Activated CD4-positive, alpha-beta T cell treated with anti-CD3 and anti-CD28 coated beads for 36 hours (primary cell): ENCODE measurements at regions not wholly inside any gene's neighbourhood (a gene's known extent, or its start where the extent isn't known, plus 50 kb on each side); places are given as distances from the start of the nearest gene placed in this dataset.

Source experiments
- ATAC-seq: fragments of 200-7000 bp; cut with Tn5 transposase; one replicate; pipeline ENCODE4 v1.10.0; 2021; ENCODE audit warnings: mild to moderate bottlenecking, moderate library complexity
- CTCF ChIA-PET: fragments of 350-600 bp; sonication (Branson Sonifier 250); formaldehyde crosslinking; loops from one replicate; lab custom pipeline; 2021; ENCODE audit warnings: antibody characterized with exemption; lab: Charles Lee
- POLR2A ChIA-PET: fragments of 350-600 bp; sonication (Branson Sonifier 250); formaldehyde crosslinking; loops from one replicate; lab custom pipeline; 2021; ENCODE audit warnings: antibody characterized with exemption, inconsistent platforms; lab: Charles Lee
- DNase-seq: peaks from one replicate; pipeline ENCODE4 v3.0.0-alpha.2; 2020
- H3K27ac Mint-ChIP-seq: one replicate; pipeline ENCODE4 v1.8.0; 2021; ENCODE audit warnings: mixed read lengths
- H3K27me3 Mint-ChIP-seq: one replicate; pipeline ENCODE4 v1.8.0; 2021; ENCODE audit warnings: mixed read lengths
- H3K36me3 Mint-ChIP-seq: one replicate; pipeline ENCODE4 v1.8.0; 2021; ENCODE audit warnings: low read depth, mixed read lengths
- H3K4me1 Mint-ChIP-seq: one replicate; pipeline ENCODE4 v1.8.0; 2021; ENCODE audit warnings: mixed read lengths
- H3K4me3 Mint-ChIP-seq: one replicate; pipeline ENCODE4 v1.8.0; 2021; ENCODE audit warnings: mild to moderate bottlenecking, moderate library complexity, mixed read lengths
- H3K9me3 Mint-ChIP-seq: one replicate; pipeline ENCODE4 v1.8.0; 2021; ENCODE audit warnings: low read depth, mixed read lengths
- intact Hi-C, 2 experiments: fragments of 100-400 bp; cut with DNase I in 1 of 2; cut with micrococcal nuclease in 1 of 2; formaldehyde crosslinking; loops; one replicate each; pipeline versions ENCODE4 v1.14.2 to v1.15.1; 2022 to 2024; cut with DNase I, micrococcal nuclease

DNA sequence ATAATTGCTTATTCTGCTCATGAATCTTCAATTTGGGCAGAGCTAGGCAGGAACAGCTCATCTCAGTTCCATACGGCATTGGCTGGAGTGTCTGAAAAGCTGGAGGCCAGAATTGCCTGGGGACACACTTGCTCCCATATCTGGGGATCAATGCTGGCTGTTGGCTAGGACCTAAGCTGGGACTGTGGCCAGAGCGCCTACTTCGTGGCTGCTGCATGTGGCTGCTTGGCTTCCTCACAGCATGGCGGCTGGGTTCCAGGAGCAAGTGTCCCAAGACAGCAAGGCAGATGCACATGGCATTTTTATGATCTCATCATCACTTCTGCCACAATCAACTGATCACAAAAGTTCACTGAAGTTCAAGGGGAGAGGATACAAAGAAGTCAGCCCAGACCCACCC, 200.2 kb downstream of the TTC8 start:
- no peak for DNase-seq
- H3K27me3 Mint-ChIP-seq: peaks cover 57% of the 10 kb centered on the region
- intact Hi-C loops: loop anchor here (5.0 kb wide), 3 partner anchors 743 to 1213 kb away; no protein-coding TSS in a partner anchor
- H3K27ac Mint-ChIP-seq: no peak overlapping the region
- no peaks in the 10 kb centered on the region for H3K9me3 Mint-ChIP-seq
- H3K4me3 Mint-ChIP-seq: no peak overlapping the region
- POLR2A ChIA-PET: no interaction called here
- H3K36me3 Mint-ChIP-seq: no peaks in the 10 kb centered on the region
- peaks cover 2% of the 10 kb centered on the region for H3K4me1 Mint-ChIP-seq
- CTCF ChIA-PET: interaction anchor here (0.7 to 1.7 kb wide), 2 partner anchors 10 kb away, joined by 3 to 8 read pairs; no protein-coding TSS in a partner anchor
- ATAC-seq: no peak

DNA sequence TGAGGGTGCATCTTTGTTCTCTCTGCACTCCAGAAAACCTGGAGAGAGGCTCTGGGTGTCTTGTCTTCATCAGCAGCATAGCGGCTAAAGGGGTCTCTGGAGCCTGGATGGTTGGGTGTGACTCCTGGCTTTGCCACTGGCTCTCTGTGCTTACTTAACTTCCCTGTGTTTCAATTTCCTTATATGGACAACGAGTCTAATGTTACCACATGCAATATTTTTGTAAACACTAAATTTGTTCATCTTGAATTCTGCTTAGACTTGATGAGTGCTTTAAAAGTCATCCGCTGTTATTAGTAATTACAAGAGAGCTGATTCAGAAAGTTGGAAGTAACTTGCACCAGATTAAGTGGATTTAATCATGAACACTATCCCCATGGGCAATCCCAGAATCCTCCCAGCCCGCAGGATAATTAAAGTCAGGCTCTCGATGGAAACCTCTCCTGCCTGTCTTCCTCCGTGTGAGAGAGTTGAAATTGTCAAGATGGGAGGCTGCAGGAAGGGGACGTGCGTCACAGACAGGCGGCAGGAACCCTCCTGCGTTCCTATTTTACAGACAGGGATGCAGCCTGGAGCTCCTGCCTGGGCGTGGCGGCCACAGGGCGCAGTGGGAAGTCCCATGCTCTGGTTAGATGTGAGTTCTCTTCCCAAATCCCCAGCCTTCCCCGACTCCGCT, 201.2 kb downstream of the TTC8 start:
- Mint-ChIP-seq H3K36me3 (no peaks in the 10 kb centered on the region), H3K27ac (no peak overlapping the region), H3K9me3 (no peaks in the 10 kb centered on the region), H3K4me3 (no peak overlapping the region), H3K27me3 (peaks cover 67% of the 10 kb centered on the region), H3K4me1 (peaks cover 2% of the 10 kb centered on the region)
- ChIA-PET CTCF (interaction anchor here (0.7 to 3.6 kb wide), 3 partner anchors 16 to 1033 kb away, joined by 3 to 12 read pairs (median 4); no protein-coding TSS in a partner anchor), POLR2A (no interaction called here)
- DNase-seq (no peak), ATAC-seq (no peak)
- intact Hi-C loops: loop anchor here (5.0 kb wide), 3 partner anchors 742 to 1212 kb away; no protein-coding TSS in a partner anchor

- ChIA-PET POLR2A (no interaction called here), CTCF (interaction anchor here (0.6 to 3.6 kb wide), 19 partner anchors 11 to 1035 kb away, joined by 3 to 12 read pairs (median 3); no protein-coding TSS in a partner anchor)
- H3K27me3 Mint-ChIP-seq: peaks cover 59% of the 10 kb centered on the region
- H3K36me3 Mint-ChIP-seq: no peaks in the 10 kb centered on the region
- DNase-seq (peak; percentile 76), ATAC-seq (peak; percentile 96)
- H3K9me3 Mint-ChIP-seq: no peaks in the 10 kb centered on the region
- no peak overlapping the region for H3K27ac Mint-ChIP-seq
- H3K4me1 Mint-ChIP-seq: peaks cover 2% of the 10 kb centered on the region
- intact Hi-C loops: loop anchor here (1.0 to 5.0 kb wide), 6 partner anchors 40 to 1210 kb away; no protein-coding TSS in a partner anchor
- H3K4me3 Mint-ChIP-seq: peak overlapping the region; percentile 60
Observed at GRCh38 chr14:89027097-89027740, 202.8 kb downstream of the TTC8 start.

GRCh38 chr14:89028462-89029134, 204.1 kb downstream of the TTC8 start:
- ATAC-seq: no peak
- Mint-ChIP-seq H3K9me3 (no peaks in the 10 kb centered on the region), H3K4me1 (peaks cover 2% of the 10 kb centered on the region), H3K4me3 (no peak overlapping the region), H3K36me3 (no peaks in the 10 kb centered on the region), H3K27ac (no peak overlapping the region), H3K27me3 (peaks cover 53% of the 10 kb centered on the region)
- ChIA-PET POLR2A (no interaction called here), CTCF (interaction anchor here (0.7 to 3.6 kb wide), 8 partner anchors 13 to 910 kb away, joined by 3 to 12 read pairs (median 4); no protein-coding TSS in a partner anchor)
- intact Hi-C loops: loop anchor here (5.0 kb wide), 3 partner anchors 739 to 1209 kb away; no protein-coding TSS in a partner anchor
- DNase-seq: no peak

DNA sequence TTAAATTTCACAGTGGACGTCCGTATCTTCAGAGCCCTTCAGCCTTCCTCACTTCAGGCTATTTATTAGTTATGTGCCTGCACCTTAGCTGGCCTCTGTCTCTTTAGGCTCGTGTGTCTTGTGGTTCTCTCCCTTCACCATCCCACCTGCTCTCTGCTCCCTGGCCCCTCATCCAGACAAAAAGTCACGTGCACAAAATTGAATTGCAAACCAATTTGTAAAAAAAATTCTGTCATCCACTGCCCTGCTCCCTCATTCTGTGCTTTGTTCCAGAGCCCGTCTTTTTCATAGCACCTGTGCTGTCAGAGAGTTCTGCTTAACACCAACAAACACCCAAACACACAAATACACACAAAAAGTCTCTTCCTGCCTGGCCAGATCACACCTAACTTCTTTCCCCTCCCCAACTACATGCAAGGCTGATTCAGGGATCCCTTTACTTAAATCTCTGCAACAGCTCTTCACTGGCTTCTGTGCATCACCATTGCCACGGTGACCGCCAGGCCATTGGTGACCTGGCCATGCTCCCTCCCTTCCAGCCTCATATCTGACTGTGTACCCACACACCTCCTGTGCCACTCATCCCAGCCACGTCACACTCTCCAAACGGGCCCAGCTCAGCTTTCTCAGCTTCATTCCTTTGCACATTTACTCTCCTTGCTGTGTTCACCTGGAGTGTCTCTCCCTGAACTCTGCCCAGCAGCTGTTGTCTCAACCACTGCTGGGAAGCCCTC, 205.7 kb downstream of the TTC8 start:
- DNase-seq (no peak), ATAC-seq (no peak)
- Mint-ChIP-seq H3K27me3 (peaks cover 45% of the 10 kb centered on the region), H3K4me3 (no peak overlapping the region), H3K9me3 (no peaks in the 10 kb centered on the region), H3K4me1 (peaks cover 2% of the 10 kb centered on the region), H3K27ac (no peak overlapping the region), H3K36me3 (no peaks in the 10 kb centered on the region)
- ChIA-PET CTCF (no interaction called here), POLR2A (interaction anchor here (0.5 kb wide), 1 partner anchor 20 kb away, joined by 9 read pairs; no protein-coding TSS in a partner anchor)
- intact Hi-C loops: loop anchor here (5.0 kb wide), 3 partner anchors 737 to 1207 kb away; no protein-coding TSS in a partner anchor

DNA sequence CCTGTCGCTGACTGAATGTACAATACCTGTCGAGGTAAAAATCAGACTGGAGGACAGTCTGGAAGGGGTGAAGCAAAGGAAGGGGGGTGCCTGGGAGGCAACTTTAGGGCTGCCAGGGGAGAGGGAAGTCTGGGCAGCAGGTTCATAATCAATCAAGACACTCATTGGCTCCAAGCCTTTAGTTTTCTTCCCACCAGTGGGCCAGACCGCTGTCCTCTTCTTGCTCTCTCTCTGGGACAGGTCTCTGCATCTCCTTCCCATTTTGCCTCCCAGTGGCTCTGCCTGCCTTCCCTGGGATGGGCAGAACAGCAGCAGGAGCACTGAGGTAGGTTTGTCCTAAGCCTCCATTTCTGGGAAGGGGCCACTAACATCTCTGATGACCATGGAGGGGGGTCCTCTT, 206.5 kb downstream of the TTC8 start:
- Mint-ChIP-seq H3K4me3 (no peak overlapping the region), H3K27ac (no peak overlapping the region), H3K27me3 (peaks cover 41% of the 10 kb centered on the region), H3K4me1 (peaks cover 2% of the 10 kb centered on the region), H3K9me3 (no peaks in the 10 kb centered on the region), H3K36me3 (no peaks in the 10 kb centered on the region)
- no peak for ATAC-seq
- DNase-seq: no peak
- CTCF ChIA-PET: no interaction called here
- POLR2A ChIA-PET: no interaction called here
- intact Hi-C loops: no loop called here

- no peak for DNase-seq
- H3K4me3 Mint-ChIP-seq: no peak overlapping the region
- H3K4me1 Mint-ChIP-seq: peaks cover 2% of the 10 kb centered on the region
- intact Hi-C loops: no loop called here
- no peak for ATAC-seq
- ChIA-PET CTCF (no interaction called here), POLR2A (no interaction called here)
- H3K36me3 Mint-ChIP-seq: no peaks in the 10 kb centered on the region
- no peaks in the 10 kb centered on the region for H3K9me3 Mint-ChIP-seq
- H3K27ac Mint-ChIP-seq: no peak overlapping the region
- peaks cover 44% of the 10 kb centered on the region for H3K27me3 Mint-ChIP-seq
Observed at GRCh38 chr14:89032086-89032649, 207.7 kb downstream of the TTC8 start.

DNA sequence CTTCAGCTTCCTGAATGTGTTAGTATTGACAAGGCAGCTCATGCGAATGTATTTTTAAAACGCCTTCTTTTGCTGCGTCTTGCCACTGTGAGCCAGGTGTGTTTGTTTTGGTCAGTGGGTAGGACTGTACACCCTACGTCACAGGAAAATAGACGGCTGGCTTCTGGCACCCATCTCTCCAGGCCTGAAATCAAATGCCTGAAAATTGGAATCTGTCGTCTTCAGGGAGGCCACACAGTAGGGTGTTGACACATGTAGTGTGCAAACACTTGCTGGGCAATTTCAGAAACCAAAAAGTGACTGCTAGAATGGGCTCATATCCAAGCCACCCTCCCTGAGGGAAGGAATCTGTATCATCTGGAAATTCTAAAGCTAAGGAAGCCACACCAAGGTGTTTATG, 209.3 kb downstream of the TTC8 start:
- Mint-ChIP-seq H3K4me3 (no peak overlapping the region), H3K27me3 (peaks cover 38% of the 10 kb centered on the region), H3K4me1 (no peaks in the 10 kb centered on the region), H3K36me3 (no peaks in the 10 kb centered on the region), H3K9me3 (no peaks in the 10 kb centered on the region), H3K27ac (no peak overlapping the region)
- ChIA-PET POLR2A (no interaction called here), CTCF (interaction anchor here (0.7 to 1.4 kb wide), 2 partner anchors 16 to 417 kb away, joined by 3 to 4 read pairs; no protein-coding TSS in a partner anchor)
- no peak for DNase-seq
- intact Hi-C loops: no loop called here
- no peak for ATAC-seq

GRCh38 chr14:89036371-89036770, 211.9 kb downstream of the TTC8 start:
- H3K27me3 Mint-ChIP-seq: peaks cover 31% of the 10 kb centered on the region

GRCh38 chr14:89037065-89037464, 212.6 kb downstream of the TTC8 start:
- no peak overlapping the region for H3K27ac Mint-ChIP-seq
- POLR2A ChIA-PET: no interaction called here
- ATAC-seq (no peak), DNase-seq (no peak)
- H3K36me3 Mint-ChIP-seq: no peaks in the 10 kb centered on the region
- intact Hi-C loops: no loop called here
- H3K9me3 Mint-ChIP-seq: no peaks in the 10 kb centered on the region
- CTCF ChIA-PET: interaction anchor here (1.0 to 1.2 kb wide), 2 partner anchors 870 to 902 kb away, joined by 3 to 4 read pairs; no protein-coding TSS in a partner anchor
- peaks cover 11% of the 10 kb centered on the region for H3K4me1 Mint-ChIP-seq
- H3K27me3 Mint-ChIP-seq: peaks cover 30% of the 10 kb centered on the region
- no peak overlapping the region for H3K4me3 Mint-ChIP-seq

More at GRCh38 chr14:89036371-89036770, 211.9 kb downstream of the TTC8 start:
- ATAC-seq (no peak), DNase-seq (no peak)
- Mint-ChIP-seq H3K4me1 (peaks cover 11% of the 10 kb centered on the region), H3K36me3 (no peaks in the 10 kb centered on the region), H3K9me3 (no peaks in the 10 kb centered on the region), H3K27ac (no peak overlapping the region), H3K4me3 (no peak overlapping the region)
- CTCF ChIA-PET: no interaction called here
- intact Hi-C loops: no loop called here
- POLR2A ChIA-PET: no interaction called here
